ENCODE measurements at regions not wholly inside any gene's neighbourhood (a gene's known extent, or its start where the extent isn't known, plus 50 kb on each side); places are given as distances from the start of the nearest gene placed in this dataset.

GRCh38 chr4:105092768-105093167 lies 53.9 kb upstream of the TET2 start:
- TF ChIP-seq MYC (IDR thresholded peaks at IDR 0.05; ENCODE audit: low read depth, low read length) (no peak), GATA2 (IDR thresholded peaks at IDR 0.05; ENCODE audit: insufficient read depth, insufficient read length, low read depth, low read length) (peak; percentile 22), CTCF (IDR thresholded peaks at IDR 0.05; ENCODE audit: extremely low read depth in 1 of 2, insufficient read depth in 1 of 2, low read depth in 1 of 2, low read length in 2 of 2) (no peak)
- Histone ChIP-seq H2AFZ (ENCODE audit: low read depth, low read length) (no peak overlapping the region), H3K4me2 (ENCODE audit: insufficient read depth, low read length) (no peak overlapping the region), H3K9ac (replicated peaks; ENCODE audit: extremely low read depth, insufficient read depth, low read length) (no peak overlapping the region), H3K4me3 (replicated peaks in 1 of 3; ENCODE audit: insufficient read depth in 1 of 3, low read depth in 1 of 3, low read length in 3 of 3) (no peak overlapping the region), H3K27ac (ENCODE audit: insufficient read depth, low read depth, low read length) (no peak overlapping the region), H3K4me1 (ENCODE audit: control insufficient read depth, extremely low read depth, insufficient read depth, low read length) (no peaks in the 10 kb centered on the region), H3K36me3 (ENCODE audit: control insufficient read depth in 2 of 2, extremely low read depth in 1 of 2, insufficient read depth in 2 of 2, low read length in 2 of 2) (no peaks in the 10 kb centered on the region), H3K27me3 (ENCODE audit: control insufficient read depth in 2 of 2, insufficient read depth in 2 of 2, low read length in 2 of 2) (no peaks in the 10 kb centered on the region), H3K9me1 (replicated peaks; ENCODE audit: control insufficient read depth, extremely low read depth, insufficient read depth, low read length) (no peaks in the 10 kb centered on the region), H3K9me3 (replicated peaks; ENCODE audit: control insufficient read depth, insufficient read depth, low read length) (no peaks in the 10 kb centered on the region), H4K20me1 (replicated peaks; ENCODE audit: control insufficient read depth, extremely low read depth, insufficient read depth, low read length) (no peaks in the 10 kb centered on the region), H3K79me2 (ENCODE audit: control insufficient read depth, insufficient read depth, low read length) (no peaks in the 10 kb centered on the region)
- CTCF ChIA-PET, result no interaction called here
- dilution Hi-C loops (cut with MboI; ENCODE audit: extremely low pct_ligation_motif_present, low sequenced_read_pairs), result no loop called here
- DNase-seq (ENCODE audit: low read depth, low spot score) (no peak), FAIRE-seq (no peak)
- POLR2A ChIA-PET, result no interaction called here
- intact Hi-C loops (cut with micrococcal nuclease), result no loop called here
- BruUV-seq (replicated peaks), result no TSS peak

GRCh38 chr4:105093975-105094374 lies 52.7 kb upstream of the TET2 start:
- no peaks in the 10 kb centered on the region for H3K9me3 ChIP-seq (replicated peaks; ENCODE audit: control insufficient read depth, insufficient read depth, low read length)
- FAIRE-seq (no peak), DNase-seq (ENCODE audit: low read depth, low spot score) (peak; percentile 3)
- H3K9ac ChIP-seq (replicated peaks; ENCODE audit: extremely low read depth, insufficient read depth, low read length), result no peak overlapping the region
- H3K27me3 ChIP-seq (ENCODE audit: control insufficient read depth in 2 of 2, insufficient read depth in 2 of 2, low read length in 2 of 2), result no peaks in the 10 kb centered on the region
- TF ChIP-seq FOS (IDR thresholded peaks at IDR 0.05; ENCODE audit: borderline replicate concordance, insufficient read depth, low read length) (peak; percentile 75), GATA2 (IDR thresholded peaks at IDR 0.05; ENCODE audit: insufficient read depth, insufficient read length, low read depth, low read length) (peak; percentile 35), POLR2A (IDR thresholded peaks at IDR 0.05; ENCODE audit: low read depth, low read length) (no peak), MYC (IDR thresholded peaks at IDR 0.05; ENCODE audit: low read depth, low read length) (no peak), EZH2 (IDR thresholded peaks at IDR 0.05; ENCODE audit: borderline replicate concordance, low read depth, low read length, severe bottlenecking) (no peak), CTCF (IDR thresholded peaks at IDR 0.05; ENCODE audit: extremely low read depth in 1 of 2, insufficient read depth in 1 of 2, low read depth in 1 of 2, low read length in 2 of 2) (no peak), MAX (IDR thresholded peaks at IDR 0.05; ENCODE audit: insufficient read depth, insufficient read length) (no peak), POLR2AphosphoS5 (IDR thresholded peaks at IDR 0.05; ENCODE audit: insufficient read depth, low read depth, low read length) (no peak)
- H3K27ac ChIP-seq (ENCODE audit: insufficient read depth, low read depth, low read length), result no peak overlapping the region
- ChIA-PET CTCF (no interaction called here), POLR2A (no interaction called here)
- intact Hi-C loops (cut with micrococcal nuclease) (no loop called here), dilution Hi-C loops (cut with MboI; ENCODE audit: extremely low pct_ligation_motif_present, low sequenced_read_pairs) (no loop called here)
- H3K79me2 ChIP-seq (ENCODE audit: control insufficient read depth, insufficient read depth, low read length), result no peaks in the 10 kb centered on the region
- H3K4me3 ChIP-seq (replicated peaks in 1 of 3; ENCODE audit: insufficient read depth in 1 of 3, low read depth in 1 of 3, low read length in 3 of 3), result no peak overlapping the region
- no peaks in the 10 kb centered on the region for H3K36me3 ChIP-seq (ENCODE audit: control insufficient read depth in 2 of 2, extremely low read depth in 1 of 2, insufficient read depth in 2 of 2, low read length in 2 of 2)
- H2AFZ ChIP-seq (ENCODE audit: low read depth, low read length), result no peak overlapping the region
- no peaks in the 10 kb centered on the region for H3K9me1 ChIP-seq (replicated peaks; ENCODE audit: control insufficient read depth, extremely low read depth, insufficient read depth, low read length)
- no peak overlapping the region for H3K4me2 ChIP-seq (ENCODE audit: insufficient read depth, low read length)
- H3K4me1 ChIP-seq (ENCODE audit: control insufficient read depth, extremely low read depth, insufficient read depth, low read length), result no peaks in the 10 kb centered on the region
- no TSS peak for BruUV-seq (replicated peaks)
- no peaks in the 10 kb centered on the region for H4K20me1 ChIP-seq (replicated peaks; ENCODE audit: control insufficient read depth, extremely low read depth, insufficient read depth, low read length)

All from endothelial cell of umbilical vein (primary cell).